GM13977 (cell line): ENCODE measurements at regions not wholly inside any gene's neighbourhood (a gene's known extent, or its start where the extent isn't known, plus 50 kb on each side); places are given as distances from the start of the nearest gene placed in this dataset.

Experiments used
- DNase-seq: peaks from one replicate; pipeline ENCODE4 v3.0.0; 2012; ENCODE audit warnings: low spot score
- CTCF ChIP-seq: IDR thresholded peaks from 2 replicates; pipeline ENCODE4 v1.5.1; 2012; ENCODE audit warnings: mild to moderate bottlenecking, control low read depth; ENCODE audit not compliant: insufficient read depth; ENCODE audit errors: extremely low read depth, missing control alignments
- in situ Hi-C: fragments of 300-500 bp; cut with MboI; formaldehyde crosslinking; loops from one replicate; pipeline ENCODE4 v1.12.0; 2022; ENCODE audit warnings: low sequenced_read_pairs, low pct_unique_long_range_greater_than_20kb, mixed read lengths, inconsistent platforms; ENCODE audit not compliant: unreplicated experiment

- no peak for TF ChIP-seq CTCF
- in situ Hi-C loops: no loop called here
- no peak for DNase-seq
These were observed 1342.3 kb downstream of the TBC1D22A start for GRCh38 chr22:48104766-48105165.

- TF ChIP-seq CTCF: no peak
- no peak for DNase-seq
- in situ Hi-C loops: no loop called here
These were observed 1341.8 kb downstream of the TBC1D22A start for GRCh38 chr22:48104102-48104738.

- DNase-seq: no peak
- no peak for TF ChIP-seq CTCF
- in situ Hi-C loops: no loop called here
These were observed 1340.9 kb downstream of the TBC1D22A start for GRCh38 chr22:48103126-48103875.

- DNase-seq: no peak
- TF ChIP-seq CTCF: no peak
- in situ Hi-C loops: no loop called here
These were observed 1340.1 kb downstream of the TBC1D22A start for GRCh38 chr22:48102581-48102980.

GRCh38 chr22:48101704-48102103 lies 1339.3 kb downstream of the TBC1D22A start:
- DNase-seq: no peak
- no peak for TF ChIP-seq CTCF

GRCh38 chr22:48100685-48101417 lies 1338.4 kb downstream of the TBC1D22A start:
- TF ChIP-seq CTCF: no peak
- in situ Hi-C loops: no loop called here
- DNase-seq: no peak

More at GRCh38 chr22:48101704-48102103, 1339.3 kb downstream of the TBC1D22A start:
- in situ Hi-C loops: no loop called here
